NCI-H146 (cell line): ENCODE measurements at regions not wholly inside any gene's neighbourhood (a gene's known extent, or its start where the extent isn't known, plus 50 kb on each side); places are given as distances from the start of the nearest gene placed in this dataset.

Experiments used
- DNase-seq: peaks from one replicate; lab custom pipeline; 2025; lab: John Stamatoyannopoulos, UW

DNA sequence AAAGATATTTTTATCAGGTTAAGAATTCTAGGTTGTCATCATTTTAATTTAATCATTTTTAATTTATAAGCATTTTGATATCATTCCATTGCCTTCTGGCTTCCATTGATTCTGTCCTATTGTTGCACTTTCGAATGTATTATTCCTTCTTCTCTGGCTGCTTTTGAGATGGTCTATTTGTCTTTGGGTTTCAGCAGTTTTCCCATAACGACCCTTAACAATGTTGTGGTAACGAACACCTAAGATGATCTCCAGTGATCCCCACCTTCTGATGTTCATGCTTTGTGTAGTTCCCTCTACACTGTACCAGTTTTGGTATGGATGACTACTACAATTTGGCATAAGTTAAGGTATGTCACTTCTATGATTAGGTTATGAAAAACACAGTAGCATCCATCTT lies 59.9 kb downstream of the MINAR1 start:
- no peak for DNase-seq

DNA sequence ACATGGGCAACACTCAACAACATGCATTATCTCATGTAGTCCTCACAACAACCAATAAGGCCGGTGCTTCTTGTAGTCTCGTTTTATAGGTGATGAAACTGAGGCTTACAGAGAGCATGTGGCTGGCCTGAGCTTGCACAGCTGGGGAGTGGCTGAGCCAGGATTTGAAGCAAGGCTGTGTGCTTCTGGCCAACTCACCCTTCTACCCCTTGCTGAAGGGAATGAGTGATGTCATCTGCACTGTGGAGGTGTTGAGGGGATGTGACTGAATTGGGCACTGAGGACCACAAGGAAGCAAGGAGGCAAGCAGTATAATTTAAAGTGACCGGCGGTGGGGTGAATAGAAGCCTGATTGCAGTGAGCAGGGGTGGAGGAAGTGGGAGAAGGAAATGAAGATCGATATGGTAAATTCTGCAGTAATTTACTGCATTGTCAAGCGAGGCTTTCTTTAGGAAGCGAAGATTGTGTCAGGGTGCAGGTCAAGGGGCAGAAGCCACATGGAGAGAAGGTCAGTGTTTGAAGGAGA lies 62.3 kb downstream of the MINAR1 start:
- no peak for DNase-seq

DNA sequence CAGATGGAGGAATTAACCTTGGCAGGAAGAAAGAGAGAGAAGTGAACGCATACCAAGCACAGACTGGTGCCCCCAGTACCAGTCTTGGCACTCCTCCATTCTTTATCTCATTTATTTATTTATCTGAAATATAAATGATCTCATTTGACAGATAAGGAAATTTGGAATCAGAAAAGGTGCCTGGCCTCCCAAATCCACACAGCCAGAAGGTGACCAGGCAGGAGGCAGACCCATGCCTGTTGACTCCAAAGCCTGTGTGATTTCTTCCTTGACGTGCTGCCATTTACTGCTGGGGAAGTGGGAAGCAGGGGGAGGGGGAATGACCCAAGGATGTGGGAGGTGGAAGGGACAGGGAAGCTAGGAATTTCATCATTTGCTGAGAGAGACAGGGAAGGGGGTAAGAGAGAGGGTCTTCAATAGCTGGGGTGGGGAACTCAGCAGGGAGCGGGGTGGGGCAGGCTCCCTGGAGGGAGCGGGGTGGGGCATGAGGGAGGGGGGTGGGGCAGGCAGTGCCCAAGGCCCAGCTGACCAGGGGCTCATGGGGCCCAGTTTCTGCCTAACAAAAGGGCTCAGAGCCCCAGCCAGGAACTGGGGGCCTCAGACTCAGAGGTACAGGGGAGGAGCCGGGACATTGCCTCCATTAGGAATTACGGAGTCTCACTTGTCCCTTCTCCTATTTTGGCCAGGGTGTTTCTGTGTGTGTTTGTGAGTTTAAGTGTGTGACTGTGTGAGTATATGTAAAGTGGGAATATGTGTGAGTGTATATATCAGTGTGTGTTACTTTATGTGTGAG lies 63.0 kb downstream of the MINAR1 start:
- DNase-seq: no peak

- no peak for DNase-seq
Observed at GRCh38 chr15:79495775-79496174, 63.6 kb downstream of the MINAR1 start.

DNA sequence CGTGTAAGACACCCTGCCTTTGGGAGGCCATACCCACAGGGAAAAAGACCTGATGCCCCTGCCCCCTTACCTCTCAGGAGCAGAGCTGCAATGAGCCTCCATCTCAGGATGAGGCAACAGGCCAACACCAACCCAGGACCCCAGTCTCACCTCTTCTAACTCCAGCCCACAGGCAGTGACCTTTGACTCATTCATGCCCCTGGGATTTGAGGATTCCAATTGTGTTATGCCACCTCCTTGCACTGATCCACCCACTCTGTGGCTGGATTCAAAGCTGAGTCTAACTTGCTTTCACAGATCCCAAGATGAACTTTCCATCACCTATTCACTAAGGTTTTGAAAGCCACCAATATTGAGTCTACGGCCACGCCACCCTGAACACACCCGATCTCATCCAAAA lies 64.7 kb downstream of the MINAR1 start:
- no peak for DNase-seq

- no peak for DNase-seq
Observed at GRCh38 chr15:79501086-79501485, 69.0 kb downstream of the MINAR1 start.

- DNase-seq: no peak
Observed at GRCh38 chr15:79505956-79506355, 73.8 kb downstream of the MINAR1 start.

DNA sequence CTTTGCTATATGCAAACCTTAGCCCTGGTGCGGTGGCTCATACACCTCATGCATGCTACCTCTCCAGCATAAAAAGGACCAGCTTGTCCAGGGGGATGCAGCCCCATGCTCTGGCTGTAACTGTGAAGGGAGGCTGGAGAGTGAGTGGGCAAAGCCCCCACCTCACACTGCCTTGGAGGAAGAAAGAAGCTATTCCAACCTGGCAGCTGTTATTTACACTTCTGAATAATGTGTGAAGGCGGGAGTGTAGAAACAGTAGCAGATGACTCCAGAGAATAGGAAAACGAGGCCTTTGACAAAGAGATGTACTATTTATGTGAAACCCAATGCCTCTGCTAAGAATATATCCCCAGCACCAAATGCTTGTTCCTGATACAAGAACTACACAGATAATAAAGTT lies 80.7 kb downstream of the MINAR1 start:
- DNase-seq: peak; percentile 55

DNA sequence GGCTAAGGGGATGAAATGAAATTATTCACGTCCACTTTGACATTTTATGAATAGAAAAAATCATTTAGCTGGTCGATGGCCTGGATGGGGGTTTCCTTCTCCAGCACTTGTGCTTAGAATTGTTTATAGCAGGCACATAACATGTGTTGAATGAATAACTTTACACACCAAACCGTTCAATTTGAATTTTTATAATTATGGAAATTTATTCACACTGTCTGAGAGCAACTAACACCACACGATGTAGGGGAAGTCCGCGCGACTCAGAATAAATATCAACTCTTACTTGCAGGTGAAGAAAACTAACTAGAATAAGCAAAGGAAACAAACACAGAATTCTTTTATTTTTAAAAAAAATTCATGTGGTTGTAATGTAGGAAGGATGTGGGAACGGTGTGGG lies 81.3 kb downstream of the MINAR1 start:
- DNase-seq: no peak

- DNase-seq: no peak
Observed at GRCh38 chr15:79513940-79514339, 81.8 kb downstream of the MINAR1 start.

- DNase-seq: no peak
Observed at GRCh38 chr15:79515300-79516027, 83.3 kb downstream of the MINAR1 start.

- peak; percentile 68 for DNase-seq
Observed at GRCh38 chr15:79516155-79516554, 84.0 kb downstream of the MINAR1 start.

DNA sequence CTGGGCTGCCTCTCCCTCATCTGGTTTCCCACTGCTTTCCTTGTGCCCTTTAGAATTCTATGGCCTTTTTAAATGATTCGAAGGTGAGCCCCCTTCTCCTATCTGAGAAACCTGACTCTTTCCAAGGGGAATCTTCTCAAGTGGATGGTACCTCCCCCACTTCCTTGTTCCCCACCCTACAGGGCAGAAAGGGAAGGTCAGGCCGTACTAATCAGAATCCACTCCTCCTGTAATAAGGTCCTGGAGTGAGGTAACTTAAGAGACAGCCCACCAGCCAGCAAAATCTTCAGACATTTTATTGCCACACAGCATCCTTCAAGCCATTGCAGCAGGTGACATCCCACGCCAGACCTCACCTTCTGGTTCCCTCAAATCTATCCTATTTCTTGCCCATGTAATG lies 84.5 kb downstream of the MINAR1 start:
- DNase-seq: no peak

DNA sequence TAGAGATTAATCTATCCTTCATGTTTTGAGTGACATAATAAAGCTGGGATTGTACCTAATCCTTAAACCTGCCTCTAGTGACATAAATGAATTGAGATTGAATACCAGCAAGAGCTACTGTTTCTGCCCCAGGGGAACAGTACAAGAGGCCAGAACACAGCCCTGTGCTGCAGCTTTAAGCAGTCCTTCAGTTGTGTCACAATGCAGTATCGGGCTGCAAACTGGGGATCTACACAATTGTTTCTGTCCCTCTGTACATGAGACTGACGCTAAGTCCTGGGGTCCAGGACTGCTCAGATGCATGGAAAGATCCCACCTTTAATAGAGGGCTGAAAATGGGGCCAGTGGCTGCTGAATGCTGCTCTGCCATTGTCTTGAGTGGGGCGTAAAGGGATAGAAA lies 87.5 kb downstream of the MINAR1 start:
- DNase-seq: no peak

DNA sequence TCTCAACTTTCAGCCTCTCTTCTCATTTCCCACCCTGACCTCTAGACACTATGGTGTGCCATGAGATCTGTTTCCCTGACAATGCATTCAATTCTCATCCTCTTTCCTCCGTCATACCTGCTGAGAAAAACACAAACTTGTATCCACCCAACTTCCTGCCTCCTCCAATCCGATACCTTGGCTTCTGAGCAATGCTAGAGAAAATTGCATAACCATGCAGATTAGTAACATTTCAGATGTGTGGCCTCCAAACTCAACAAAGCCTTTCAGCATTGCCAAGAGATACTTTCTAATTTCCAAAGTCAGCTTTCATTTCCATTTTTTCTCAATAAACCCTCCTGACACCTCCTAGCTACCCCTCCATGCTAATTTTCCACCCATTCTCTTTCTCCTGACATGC lies 88.5 kb downstream of the MINAR1 start:
- no peak for DNase-seq

GRCh38 chr15:79522656-79523055 lies 90.5 kb downstream of the MINAR1 start:
- no peak for DNase-seq

DNA sequence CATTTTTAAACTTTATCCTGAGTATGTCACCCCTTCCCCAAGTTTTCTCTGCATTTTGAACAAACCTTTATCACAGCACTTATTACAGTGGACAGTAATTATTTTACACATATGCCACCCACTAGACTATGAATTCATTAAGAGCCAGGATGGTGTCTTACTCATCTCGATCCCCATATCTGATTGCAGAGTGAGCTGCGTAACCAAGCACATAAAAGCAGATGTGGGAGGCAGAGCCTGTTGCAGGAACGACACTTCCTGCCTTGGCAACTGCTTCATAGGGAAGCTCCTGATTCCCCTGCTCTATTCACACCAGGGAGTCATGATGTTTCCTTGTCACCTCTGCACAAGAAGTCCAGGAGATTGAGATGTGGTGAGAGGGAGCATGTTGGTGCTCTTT lies 91.1 kb downstream of the MINAR1 start:
- peak; percentile 4 for DNase-seq

- no peak for DNase-seq
Observed at GRCh38 chr15:79524531-79524930, 92.4 kb downstream of the MINAR1 start.

DNA sequence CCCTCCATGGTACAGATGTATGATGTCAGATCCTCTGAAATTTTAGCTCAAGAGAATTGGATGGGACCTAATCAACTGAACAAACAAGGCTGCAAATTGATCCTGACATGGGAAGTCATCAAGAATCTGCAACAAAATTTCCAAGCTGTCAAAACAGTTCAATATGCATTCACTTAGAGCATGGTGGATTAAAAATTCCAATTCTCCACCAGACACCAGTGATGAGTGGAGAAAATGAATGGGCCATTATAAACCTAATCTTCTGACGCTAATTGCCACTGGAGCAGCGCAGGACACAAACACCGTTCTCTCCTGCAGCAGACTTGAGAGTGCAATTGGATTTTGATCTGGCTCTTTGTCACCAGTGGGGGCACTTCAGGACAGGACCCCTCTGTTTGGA lies 94.2 kb downstream of the MINAR1 start:
- no peak for DNase-seq

GRCh38 chr15:79527821-79528220 lies 95.7 kb downstream of the MINAR1 start:
- DNase-seq: no peak

DNA sequence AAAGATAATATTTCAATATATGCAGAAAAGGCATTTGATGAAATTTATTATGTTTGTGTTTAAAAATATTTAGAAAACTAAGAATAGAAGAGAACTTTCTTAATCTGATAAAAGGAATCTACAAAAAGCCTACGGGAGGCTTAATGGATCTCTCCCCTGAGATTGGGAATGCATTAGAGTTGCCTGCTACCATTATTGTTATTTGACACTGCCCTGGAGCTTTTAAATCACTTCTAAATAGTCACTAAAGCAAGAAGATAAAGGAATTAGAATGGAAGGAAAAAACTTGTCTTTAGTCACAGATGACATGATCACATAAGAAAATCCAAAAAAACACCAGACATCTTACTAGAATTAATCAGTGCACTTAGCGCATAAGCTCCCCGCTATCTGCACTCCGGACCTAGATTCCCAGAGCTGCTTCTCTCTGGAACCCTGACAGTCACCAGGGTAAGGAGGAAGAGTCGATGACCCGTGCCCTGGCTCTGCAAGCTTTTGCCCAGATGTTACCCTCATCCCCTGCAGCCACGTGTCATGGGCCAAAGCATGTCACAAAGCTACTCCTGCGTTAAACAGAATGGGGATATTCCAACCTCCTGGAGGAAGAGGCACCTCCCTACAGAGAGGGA lies 97.1 kb downstream of the MINAR1 start:
- DNase-seq: no peak

DNA sequence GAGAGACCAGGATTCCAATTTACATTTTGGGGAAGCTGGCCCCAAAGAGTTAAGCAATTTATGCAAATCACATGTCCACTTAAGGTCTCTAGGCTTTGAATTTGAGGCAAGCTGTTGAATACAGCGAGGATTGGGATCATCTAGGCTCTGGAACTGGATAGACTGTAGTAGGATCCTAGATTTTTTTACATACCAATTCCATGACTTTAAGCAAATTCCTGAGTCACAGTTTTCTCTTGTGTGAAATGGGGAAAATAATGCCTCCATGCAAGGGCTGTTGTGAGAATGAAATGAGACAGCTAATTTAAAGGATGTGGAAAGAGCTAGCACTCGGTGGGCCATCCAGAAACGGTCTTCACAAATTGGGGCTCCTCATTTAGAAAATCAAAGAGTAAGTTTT lies 103.4 kb downstream of the MINAR1 start:
- no peak for DNase-seq

DNA sequence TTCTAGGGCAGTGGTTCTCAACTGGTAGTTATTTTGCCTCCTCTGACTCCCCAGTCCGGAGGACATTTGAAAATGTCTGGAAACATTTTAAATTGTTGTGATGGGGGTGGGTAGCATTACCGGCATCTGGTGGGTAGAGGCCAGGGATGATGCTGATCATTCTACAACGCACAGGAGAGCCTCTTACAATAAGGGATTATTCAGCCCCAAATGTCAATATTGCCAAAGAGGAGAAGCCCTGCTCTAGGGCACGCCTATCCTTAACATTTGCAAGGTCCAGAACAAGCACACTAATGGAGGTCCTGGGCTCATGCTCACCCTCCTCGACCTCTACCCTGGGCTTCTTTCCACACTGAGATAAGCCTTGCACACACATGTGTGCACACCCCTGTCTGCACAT lies 106.4 kb downstream of the MINAR1 start:
- DNase-seq: no peak
